GM21423 (cell line): ENCODE measurements at regions not wholly inside any gene's neighbourhood (a gene's known extent, or its start where the extent isn't known, plus 50 kb on each side); places are given as distances from the start of the nearest gene placed in this dataset.

Experiments
- ATAC-seq: cut with Tn5 transposase; IDR thresholded peaks from one replicate; pipeline ENCODE4 v1.9.1; 2021; ENCODE audit warnings: mild to moderate bottlenecking, moderate library complexity; ENCODE audit not compliant: unreplicated experiment

GRCh38 chr4:12880844-12881243 lies 603.3 kb downstream of the RAB28 start:
- no peak for ATAC-seq

GRCh38 chr4:12879496-12879895 lies 604.6 kb downstream of the RAB28 start:
- no peak for ATAC-seq

- ATAC-seq: no peak
Measured at GRCh38 chr4:12875640-12876243, 608.4 kb downstream of the RAB28 start.

- no peak for ATAC-seq
Measured at GRCh38 chr4:12873351-12873750, 610.8 kb downstream of the RAB28 start.

- ATAC-seq: no peak
Measured at GRCh38 chr4:12861422-12861821, 622.7 kb downstream of the RAB28 start.

GRCh38 chr4:12852338-12853307 lies 631.5 kb downstream of the RAB28 start:
- no peak for ATAC-seq

GRCh38 chr4:12846368-12846767 lies 637.8 kb downstream of the RAB28 start:
- no peak for ATAC-seq

- no peak for ATAC-seq
Measured at GRCh38 chr4:12844141-12844540, 640.0 kb downstream of the RAB28 start.

- ATAC-seq: no peak
Measured at GRCh38 chr4:12827966-12828365, 656.2 kb downstream of the RAB28 start.

- no peak for ATAC-seq
Measured at GRCh38 chr4:12791536-12791935, 692.6 kb downstream of the RAB28 start.

GRCh38 chr4:12787261-12787660 lies 696.9 kb downstream of the RAB28 start:
- no peak for ATAC-seq

- ATAC-seq: no peak
Measured at GRCh38 chr4:12778706-12779105, 705.4 kb downstream of the RAB28 start.

- ATAC-seq: no peak
Measured at GRCh38 chr4:12778191-12778590, 705.9 kb downstream of the RAB28 start.

GRCh38 chr4:12770351-12770750 lies 713.8 kb downstream of the RAB28 start:
- ATAC-seq: no peak

GRCh38 chr4:12761694-12762093 lies 722.4 kb downstream of the RAB28 start:
- ATAC-seq: no peak

GRCh38 chr4:12747154-12747553 lies 737.0 kb downstream of the RAB28 start:
- ATAC-seq: no peak

- ATAC-seq: no peak
Measured at GRCh38 chr4:12746221-12746620, 737.9 kb downstream of the RAB28 start.

GRCh38 chr4:12734586-12734985 lies 749.6 kb downstream of the RAB28 start:
- ATAC-seq: no peak

- ATAC-seq: no peak
Measured at GRCh38 chr4:12729384-12729783, 754.8 kb downstream of the RAB28 start.

- ATAC-seq: no peak
Measured at GRCh38 chr4:12724510-12724909, 759.6 kb downstream of the RAB28 start.

GRCh38 chr4:12723849-12724447 lies 760.2 kb downstream of the RAB28 start:
- ATAC-seq: no peak

- no peak for ATAC-seq
Measured at GRCh38 chr4:12716896-12717295, 767.2 kb downstream of the RAB28 start.
